Middle frontal gyrus (tissue), 1 donor: ENCODE measurements at regions not wholly inside any gene's neighbourhood (a gene's known extent, or its start where the extent isn't known, plus 50 kb on each side); places are given as distances from the start of the nearest gene placed in this dataset.
"Not testable (repeated sequence)": the region's sequence is repeated elsewhere in the genome, so short reads cannot be mapped to it uniquely, and the experiment has no call there.

ENCODE experiments used
- DNase-seq: peaks from one replicate; pipeline ENCODE4 v3.0.0-alpha.2; 2015; ENCODE audit warnings: low spot score; ENCODE audit errors: extremely low spot score

DNA sequence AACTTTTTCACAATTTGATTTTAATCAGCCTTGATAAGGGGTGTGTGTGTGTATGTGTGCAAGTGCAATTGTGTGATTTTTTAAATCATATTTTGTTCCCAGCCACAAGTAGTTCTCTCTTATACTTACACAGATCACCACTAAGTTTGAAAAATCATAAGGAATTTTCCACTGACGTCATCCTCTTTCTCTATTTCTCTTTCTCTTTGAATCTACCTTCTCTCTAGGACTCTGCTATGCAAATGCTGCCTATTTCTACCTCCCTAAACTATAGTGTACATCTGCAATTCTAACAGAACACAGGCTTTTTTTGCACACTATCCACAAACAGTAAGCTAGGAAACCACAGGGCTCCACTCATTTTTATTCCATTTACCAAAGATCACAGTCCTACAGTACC is 254.6 kb upstream of the CYLC2 start:
- no peak for DNase-seq

DNA sequence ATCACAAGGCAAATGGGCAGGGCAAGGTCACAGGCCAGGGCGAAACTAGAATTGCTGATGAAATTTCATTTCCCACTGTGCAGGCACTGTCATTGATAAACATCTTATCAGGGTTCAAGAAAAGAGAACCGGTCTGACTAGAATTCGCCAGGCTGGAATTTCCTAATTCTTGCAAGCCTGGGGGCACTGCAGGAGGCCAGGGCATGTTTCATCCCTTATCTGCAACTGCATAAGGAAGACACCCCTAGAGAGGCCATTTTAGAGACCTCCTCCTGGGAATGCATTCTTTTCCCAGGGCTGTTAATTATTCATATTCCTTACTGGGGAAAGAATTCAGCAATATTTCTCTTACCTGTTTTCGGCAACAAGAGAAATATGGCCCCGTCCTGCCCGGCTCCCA is 266.2 kb upstream of the CYLC2 start:
- DNase-seq: no peak

- no peak for DNase-seq
Measured at GRCh38 chr9:102714184-102714583, 280.9 kb upstream of the CYLC2 start.

DNA sequence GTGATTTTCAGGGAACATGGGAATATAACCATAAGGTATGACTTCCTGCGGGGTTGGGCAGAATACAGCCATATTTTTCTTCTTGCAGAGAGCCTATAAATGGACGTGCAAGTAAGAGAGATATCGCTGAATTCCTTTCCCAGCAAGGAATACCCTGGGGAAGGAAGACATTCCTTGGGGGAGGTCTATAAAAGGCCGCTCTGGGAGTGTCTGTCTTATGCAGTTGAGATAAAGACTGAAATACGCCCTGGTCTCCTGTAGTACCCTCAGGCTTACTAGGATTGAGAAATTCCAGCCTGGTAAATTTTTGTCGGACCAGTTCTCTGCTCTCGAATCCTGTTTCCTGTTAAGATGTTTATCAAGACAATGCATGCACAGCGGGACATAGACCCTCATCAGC is 282.2 kb upstream of the CYLC2 start:
- not testable (repeated sequence) for DNase-seq

GRCh38 chr9:102700936-102701335 is 294.2 kb upstream of the CYLC2 start:
- DNase-seq: no peak

DNA sequence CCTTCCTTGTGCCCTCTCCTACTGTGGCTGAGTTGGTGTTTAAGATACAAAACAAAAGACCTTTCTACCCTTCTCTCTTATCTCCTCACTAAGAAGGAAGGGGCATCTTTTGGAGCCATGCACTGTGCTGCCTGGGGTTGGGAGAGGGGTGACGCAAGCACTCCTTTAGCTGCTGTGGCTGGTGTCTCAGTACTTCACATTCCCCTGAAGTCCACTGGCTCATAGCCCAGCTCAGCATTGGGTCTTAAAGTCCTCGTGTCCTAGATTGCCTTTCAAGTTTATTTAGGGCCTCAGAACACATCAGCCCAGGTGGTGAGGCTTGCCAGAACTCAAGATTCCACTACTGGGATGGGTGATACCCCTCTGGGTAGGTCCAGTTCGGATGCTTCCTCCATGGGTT is 325.9 kb upstream of the CYLC2 start:
- DNase-seq: no peak

DNA sequence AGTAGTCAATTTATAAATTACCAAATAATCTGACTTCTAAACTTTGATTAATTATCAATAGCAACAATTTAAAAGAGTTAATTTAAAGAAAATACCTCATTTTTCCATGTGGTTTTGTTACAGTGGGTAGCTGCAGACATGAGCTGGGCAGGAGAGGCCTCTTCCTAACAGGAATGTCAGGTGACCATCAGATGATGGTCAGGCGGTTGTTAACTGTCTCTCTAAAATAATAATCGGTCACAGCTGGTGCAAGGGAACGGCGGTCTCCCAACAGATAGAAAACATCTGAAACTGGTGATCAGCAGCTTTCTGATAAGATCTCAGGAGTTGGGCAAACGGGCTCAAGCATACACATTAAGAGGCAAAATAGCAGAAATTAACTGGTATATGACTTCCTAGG is 342.7 kb upstream of the CYLC2 start:
- DNase-seq: no peak

DNA sequence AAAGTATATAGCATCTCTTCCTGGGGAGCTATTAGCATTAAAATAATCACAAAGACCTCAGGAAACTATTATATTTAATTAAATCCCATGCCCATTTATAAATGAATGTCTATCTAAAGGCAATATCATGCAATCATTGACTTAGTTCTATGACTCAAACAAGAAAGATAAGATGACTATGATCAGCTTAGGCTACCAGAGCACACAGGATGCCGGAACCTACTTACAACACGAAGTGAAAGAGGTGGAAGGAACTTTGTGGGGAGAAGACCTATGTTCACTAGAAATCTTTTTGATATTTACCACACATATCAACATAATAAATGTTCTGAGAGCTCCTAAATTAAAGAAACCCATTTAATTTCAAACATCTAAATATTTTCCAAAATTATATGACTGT is 344.2 kb upstream of the CYLC2 start:
- no peak for DNase-seq

DNA sequence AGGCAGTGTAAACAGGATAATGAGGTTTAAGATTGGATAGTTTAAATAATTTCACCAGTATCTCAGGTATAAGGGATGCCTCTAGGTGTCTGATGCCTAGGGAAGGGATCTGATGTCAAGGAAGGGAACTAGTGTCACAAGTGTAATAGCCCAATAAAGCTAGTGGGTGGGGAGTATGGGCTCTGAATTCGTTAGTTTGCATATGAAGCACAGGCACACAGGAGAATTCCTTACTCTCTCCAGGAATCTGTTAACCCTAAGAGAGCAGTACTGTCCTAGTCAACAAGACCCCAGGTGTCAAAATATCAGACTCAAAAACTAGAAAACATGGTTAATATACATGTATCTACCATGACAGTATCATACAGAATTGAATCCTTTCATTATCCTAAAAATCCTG is 352.5 kb upstream of the CYLC2 start:
- no peak for DNase-seq

GRCh38 chr9:102631559-102631958 is 363.6 kb upstream of the CYLC2 start:
- no peak for DNase-seq

GRCh38 chr9:102609461-102609860 is 385.7 kb upstream of the CYLC2 start:
- no peak for DNase-seq

DNA sequence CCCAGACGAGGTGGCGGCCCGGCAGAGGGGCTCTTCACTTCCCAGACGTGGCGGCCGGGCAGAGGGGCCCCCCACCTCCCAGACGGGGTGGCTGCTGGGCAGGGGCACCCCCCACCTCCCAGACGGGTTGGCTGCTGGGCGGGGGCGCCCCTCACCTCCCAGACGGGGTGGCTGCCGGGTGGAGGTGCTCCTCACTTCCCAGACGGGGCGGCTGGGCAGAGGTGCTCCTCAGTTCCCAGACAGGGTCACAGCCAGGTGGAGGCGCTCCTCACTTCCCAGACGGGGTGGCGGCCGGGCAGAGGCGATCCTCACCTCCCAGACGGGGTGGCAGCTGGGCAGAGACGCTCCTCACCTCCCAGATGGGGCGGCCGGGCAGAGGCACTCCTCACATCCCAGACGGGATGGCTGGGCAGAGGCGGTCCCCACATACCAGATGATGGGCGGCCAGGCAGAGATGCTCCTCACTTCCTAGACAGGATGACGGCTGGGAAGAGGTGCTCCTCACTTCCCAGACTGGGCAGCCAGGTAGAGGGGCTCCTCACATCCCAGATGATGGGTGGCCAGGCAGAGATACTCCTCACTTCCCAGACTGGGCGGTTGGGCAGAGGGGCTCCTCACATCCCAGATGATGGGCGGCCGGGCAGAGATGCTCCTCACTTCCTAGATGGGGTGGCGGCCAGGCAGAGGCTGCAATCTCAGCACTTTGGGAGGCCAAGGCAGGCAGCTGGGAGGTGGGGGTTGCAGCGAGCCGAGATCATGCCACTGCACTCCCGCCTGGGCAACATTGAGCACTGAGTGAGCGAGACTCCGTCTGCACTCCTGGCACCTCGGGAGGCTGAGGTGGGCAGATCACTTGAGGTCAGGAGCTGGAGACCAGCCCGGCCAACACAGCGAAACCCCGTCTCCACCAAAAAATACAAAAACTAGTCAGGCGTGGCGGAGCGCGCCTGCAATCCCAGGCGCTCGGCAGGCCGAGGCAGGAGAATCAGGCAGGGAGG is 391.6 kb upstream of the CYLC2 start:
- not testable (repeated sequence) for DNase-seq

DNA sequence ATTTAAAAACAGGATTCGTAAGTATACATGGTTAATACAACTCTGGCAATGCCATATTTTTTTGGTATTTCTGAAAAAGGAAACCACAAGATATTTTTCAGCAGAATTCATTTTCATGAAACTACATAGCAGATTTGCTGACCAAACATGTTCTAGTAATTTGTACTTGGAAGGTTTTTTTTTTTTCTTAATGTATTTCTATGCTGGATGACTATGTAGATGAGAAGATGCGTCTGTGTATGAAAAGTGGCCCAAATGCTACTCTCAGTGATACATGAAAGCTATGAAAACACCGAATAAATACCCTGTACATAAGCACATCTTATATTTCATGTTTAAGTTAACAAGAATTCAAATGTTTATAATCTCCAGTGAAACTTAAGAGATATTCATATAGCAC is 400.9 kb upstream of the CYLC2 start:
- DNase-seq: no peak

GRCh38 chr9:102587281-102587680 is 407.9 kb upstream of the CYLC2 start:
- no peak for DNase-seq

GRCh38 chr9:102569436-102569835 is 425.7 kb upstream of the CYLC2 start:
- no peak for DNase-seq

GRCh38 chr9:102551346-102551745 is 443.8 kb upstream of the CYLC2 start:
- DNase-seq: no peak

DNA sequence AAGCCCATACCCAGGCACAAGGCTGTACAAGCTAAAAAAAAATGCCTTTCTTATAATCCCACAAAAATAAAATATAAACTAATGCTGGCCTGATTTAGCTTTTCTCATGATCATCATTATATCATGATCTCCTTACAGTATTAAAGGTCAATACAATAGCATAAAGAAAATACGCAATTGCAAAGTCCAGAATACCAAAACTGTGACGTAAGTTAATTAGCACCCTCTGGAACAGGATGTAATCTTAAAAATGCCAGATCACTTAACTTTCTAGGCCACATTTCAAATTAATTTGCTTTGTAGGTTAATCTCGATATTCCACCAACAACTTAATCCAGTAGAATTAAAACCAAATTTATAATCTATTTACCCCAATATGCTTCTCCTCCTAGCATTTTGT is 444.2 kb upstream of the CYLC2 start:
- no peak for DNase-seq

DNA sequence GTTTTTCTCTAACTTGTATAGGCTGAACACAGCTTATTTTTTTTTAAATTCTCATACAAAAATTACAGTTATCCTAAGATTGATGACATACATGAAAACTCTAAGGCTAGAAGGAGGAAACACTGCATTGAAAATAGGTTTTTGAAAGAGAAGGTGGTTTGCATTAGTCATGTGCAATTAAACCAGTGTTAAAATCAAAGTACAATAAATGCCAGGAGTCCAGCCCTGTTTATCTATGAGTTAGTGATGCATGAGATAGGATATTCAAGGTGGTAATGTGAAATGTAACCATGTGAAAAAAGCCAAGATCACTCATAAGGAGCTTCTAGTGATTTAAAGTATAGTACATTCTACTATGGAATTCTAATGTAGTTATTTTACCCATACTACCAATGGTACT is 444.9 kb upstream of the CYLC2 start:
- no peak for DNase-seq

DNA sequence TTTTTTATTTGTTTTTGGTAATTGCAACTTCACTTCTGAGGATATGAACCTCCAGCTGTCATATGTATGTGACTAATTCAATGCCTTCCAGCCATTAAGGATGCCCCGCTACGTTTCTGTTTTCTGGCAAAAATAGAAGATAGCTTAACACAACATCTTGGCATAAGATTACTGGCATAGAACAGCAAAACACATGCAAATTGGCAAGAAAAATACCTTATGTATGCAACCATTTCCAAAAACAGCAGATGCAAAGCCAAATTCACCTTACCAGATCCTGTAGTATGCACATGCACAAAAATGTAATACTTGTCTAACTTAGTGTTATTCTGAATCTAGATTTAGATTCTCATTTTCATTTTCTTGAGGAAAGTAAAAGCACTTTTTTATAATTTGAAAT is 461.1 kb upstream of the CYLC2 start:
- no peak for DNase-seq

DNA sequence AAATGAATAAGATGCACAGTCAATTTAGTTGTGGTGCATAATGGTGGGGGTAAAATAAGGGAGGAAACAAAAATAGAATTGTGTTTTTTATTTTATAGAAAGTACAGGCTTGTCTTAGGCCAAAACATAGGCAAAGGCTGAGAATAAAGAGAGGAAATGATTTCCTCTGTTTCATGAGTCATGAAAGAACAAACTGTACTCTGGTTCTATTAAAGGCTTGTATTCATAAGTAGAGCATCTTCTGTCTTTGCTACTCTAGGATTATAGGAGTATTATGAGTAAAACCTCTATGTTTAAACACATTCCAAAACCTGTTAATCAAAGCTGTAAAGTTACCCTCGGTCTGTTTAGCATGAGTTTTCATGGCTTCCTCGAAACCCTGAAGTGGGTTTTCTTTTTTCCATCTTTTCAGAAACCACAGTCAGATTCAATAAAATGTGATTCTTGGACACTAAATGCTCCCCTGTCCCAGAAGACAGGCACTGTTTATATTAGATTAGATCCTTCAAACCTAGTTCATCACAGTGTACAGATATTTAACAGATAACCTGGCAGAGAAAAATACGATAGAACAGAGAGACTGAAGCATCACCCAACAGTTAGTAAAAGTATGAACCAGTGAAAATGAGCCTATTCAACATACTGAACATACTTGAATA is 473.9 kb upstream of the CYLC2 start:
- DNase-seq: no peak

DNA sequence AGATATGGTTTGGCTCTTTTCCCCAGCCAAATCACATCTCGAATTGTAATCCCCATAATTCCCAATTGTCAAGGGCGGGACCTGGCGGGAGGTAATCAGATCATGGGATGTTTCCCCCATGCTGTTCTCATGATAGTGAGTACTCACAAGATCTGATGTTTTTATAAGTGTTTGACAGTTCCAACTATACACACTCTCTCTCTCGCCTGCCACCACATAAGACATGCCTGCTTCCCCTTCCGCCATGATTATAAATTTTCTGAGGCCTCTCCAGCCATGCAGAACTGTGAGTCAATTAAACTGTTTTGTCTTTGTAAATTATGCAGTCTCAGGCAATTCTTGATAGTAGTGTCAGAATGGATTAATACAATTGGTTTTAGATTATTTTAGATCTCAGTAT is 475.7 kb upstream of the CYLC2 start:
- no peak for DNase-seq

- DNase-seq: no peak
Measured at GRCh38 chr9:102518324-102518723, 476.8 kb upstream of the CYLC2 start.

DNA sequence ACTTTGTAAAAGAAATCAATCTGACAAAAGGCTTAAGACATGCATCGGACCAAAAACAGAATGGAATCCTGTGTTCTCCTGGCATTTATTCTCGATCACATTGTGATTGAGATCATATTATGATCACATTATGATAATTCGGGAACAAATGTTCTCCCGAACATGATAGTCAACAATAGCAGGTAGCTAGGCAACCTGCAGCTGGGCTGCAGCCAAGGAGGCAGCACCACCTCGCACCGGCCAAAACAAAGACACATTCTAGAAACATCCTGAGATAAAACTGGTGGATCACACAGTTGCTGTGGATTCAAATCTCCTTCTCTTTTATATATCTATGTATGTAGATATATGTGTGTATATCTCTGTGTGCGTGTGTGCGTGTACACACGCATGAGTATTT is 480.6 kb upstream of the CYLC2 start:
- no peak for DNase-seq
